K562 (cell line): ENCODE measurements at regions not wholly inside any gene's neighbourhood (a gene's known extent, or its start where the extent isn't known, plus 50 kb on each side); places are given as distances from the start of the nearest gene placed in this dataset.

Experiments used
- ATAC-seq: fragments of 200-7000 bp; cut with Tn5 transposase; 3 replicates; pipeline ENCODE4 v1.9.1; 2020; ENCODE audit warnings: moderate library complexity
- BruUV-seq: library from RNA; stranded (reverse); fragments of 400-500 nt; replicated peaks from 2 replicates; lab custom pipeline; 2021; lab: Mats Ljungman, UMichigan
- CTCF ChIA-PET: fragments of 300-600 bp; formaldehyde crosslinking; extraction: SDS; loops from one replicate; lab custom pipeline; 2021; ENCODE audit warnings: low intra/inter-chr PET ratio; lab: Yijun Ruan, JAX
- POLR2A ChIA-PET: fragments of 300-600, 350-650 bp; sonication (Branson Sonifier 250); formaldehyde crosslinking; extraction: SDS; loops from one replicate; lab custom pipeline; 2021; ENCODE audit warnings: antibody characterized with exemption, inconsistent platforms; lab: Yijun Ruan, JAX
- DNase-seq, 4 experiments: peaks; one replicate each; pipeline versions ENCODE4 v3.0.0 to v3.0.0-alpha.2; 2011 to 2018; ENCODE audit warnings: low spot score in 3 of 4, mixed read lengths in 3 of 4; ENCODE audit errors: extremely low read depth in 1 of 4
- FAIRE-seq: peaks from 2 replicates; lab custom pipeline; 2011; peaks lifted over from hg19 to GRCh38; lab: Jason Lieb, UNC
- H2AFZ ChIP-seq: 2 replicates; pipeline ENCODE4 v1.6.0; 2011; ENCODE audit warnings: low read depth, low read length, control low read depth, inconsistent platforms
- H3K27ac ChIP-seq: fragments of 200-600 bp; 3 replicates; pipeline ENCODE4 v1.8.0; 2011; ENCODE audit warnings: low read depth, mild to moderate bottlenecking, control low read depth, inconsistent platforms, low read length, moderate library complexity, mixed read lengths; ENCODE audit errors: extremely low read depth
- H3K27me3 ChIP-seq, 2 experiments: fragments of 300-600 bp in 1 of 2; 2 replicates in 1 of 2; 3 replicates in 1 of 2; pipeline versions ENCODE4 v1.6.0 to v1.8.0; 2011; ENCODE audit warnings: inconsistent platforms in 2 of 2, low read length in 2 of 2, mild to moderate bottlenecking in 1 of 2, mixed read lengths in 1 of 2, moderate library complexity in 1 of 2; ENCODE audit not compliant: control insufficient read depth in 2 of 2, insufficient read depth in 2 of 2
- H3K36me3 ChIP-seq: fragments of 300-600 bp; 3 replicates; pipeline ENCODE4 v1.8.0; 2011; ENCODE audit warnings: mild to moderate bottlenecking, low read length, inconsistent platforms; ENCODE audit not compliant: control insufficient read depth, insufficient read depth
- H3K4me1 ChIP-seq, 2 experiments: fragments of 200-600 bp in 1 of 2; replicated peaks in 1 of 2; 2 replicates in 1 of 2; 3 replicates in 1 of 2; pipeline versions ENCODE4 v1.5.1 to v1.8.0; 2011; ENCODE audit warnings: inconsistent platforms in 2 of 2, low read length in 2 of 2, mild to moderate bottlenecking in 1 of 2, mixed read lengths in 1 of 2, moderate library complexity in 1 of 2; ENCODE audit not compliant: control insufficient read depth in 2 of 2, insufficient read depth in 2 of 2
- H3K4me2 ChIP-seq: 2 replicates; pipeline ENCODE4 v1.6.1; 2011; ENCODE audit warnings: low read length, control low read depth, inconsistent platforms, mixed read lengths; ENCODE audit not compliant: insufficient read depth
- H3K4me3 ChIP-seq: fragments of 200-600 bp; sonication (generic), shearing (Covaris generic); 2 replicates; pipeline ENCODE4 v1.5.1; 2016; ENCODE audit warnings: control low read depth, inconsistent platforms
- H3K79me2 ChIP-seq: fragments of 200-600 bp; 3 replicates; pipeline ENCODE4 v1.8.0; 2011; ENCODE audit warnings: low read length, inconsistent platforms; ENCODE audit not compliant: control insufficient read depth, insufficient read depth
- H3K9ac ChIP-seq, 2 experiments: 2 replicates each; pipeline versions ENCODE4 v1.6.0 to v1.6.1; 2011; ENCODE audit warnings: low read depth in 2 of 2, low read length in 2 of 2, control low read depth in 1 of 2, inconsistent platforms in 1 of 2, mild to moderate bottlenecking in 1 of 2, mixed read lengths in 1 of 2; ENCODE audit not compliant: insufficient read depth in 1 of 2
- H3K9me1 ChIP-seq: one replicate; pipeline ENCODE4 v1.6.0; 2011; ENCODE audit warnings: inconsistent platforms, mild to moderate bottlenecking, low read length, moderate library complexity; ENCODE audit not compliant: control insufficient read depth, insufficient read depth
- H3K9me3 ChIP-seq: replicated peaks from 2 replicates; pipeline ENCODE4 v1.5.1; 2011; ENCODE audit warnings: low read depth, low read length, inconsistent platforms; ENCODE audit not compliant: control insufficient read depth, insufficient read depth
- H4K20me1 ChIP-seq: replicated peaks from 2 replicates; pipeline ENCODE4 v1.6.1; 2011; ENCODE audit warnings: low read length, inconsistent platforms, mixed read lengths; ENCODE audit not compliant: control insufficient read depth, insufficient read depth
- BRD4 ChIP-seq: fragments of 200-600 bp; sonication (generic); IDR thresholded peaks from 2 replicates; pipeline ENCODE4 v1.6.1; 2017; ENCODE audit warnings: inconsistent platforms
- BRF1 ChIP-seq: IDR thresholded peaks from 3 replicates; pipeline ENCODE4 v1.6.1; 2011; ENCODE audit warnings: borderline replicate concordance, mild to moderate bottlenecking; ENCODE audit not compliant: insufficient read length; ENCODE audit errors: extremely low read depth
- CBFB ChIP-seq: sonication (generic); formaldehyde crosslinking; IDR thresholded peaks from 2 replicates; pipeline ENCODE4 v1.4.0; 2020; ENCODE audit warnings: mild to moderate bottlenecking, missing genetic modification reagents
- EZH2 ChIP-seq: IDR thresholded peaks from 2 replicates; pipeline ENCODE4 v1.6.1; 2012; ENCODE audit warnings: low read depth, mild to moderate bottlenecking, inconsistent platforms, low read length, borderline replicate concordance
- FOXM1 ChIP-seq, 2 experiments: fragments of 450-650 bp in 1 of 2; sonication (generic) in 1 of 2; formaldehyde crosslinking in 1 of 2; IDR thresholded peaks; 2 replicates each; pipeline versions ENCODE4 v1.6.1 to v1.9.0; 2017 to 2022; ENCODE audit warnings: low read depth in 2 of 2, mild to moderate bottlenecking in 2 of 2, missing genetic modification reagents in 1 of 2, moderate library complexity in 1 of 2
- ILK ChIP-seq: fragments of 450-650 bp; IDR thresholded peaks from 2 replicates; pipeline ENCODE4 v1.6.1; 2016; ENCODE audit warnings: missing genetic modification characterization, low read depth, mild to moderate bottlenecking, missing compliant biosample characterization, moderate library complexity, borderline replicate concordance
- MYBL2 ChIP-seq, 2 experiments: fragments of 450-650 bp in 1 of 2; sonication (generic) in 1 of 2; formaldehyde crosslinking in 1 of 2; IDR thresholded peaks; 2 replicates each; pipeline versions ENCODE4 v1.6.1 to v1.8.1; 2017 to 2022; ENCODE audit warnings: borderline replicate concordance in 1 of 2, inconsistent platforms in 1 of 2, low read depth in 1 of 2, mild to moderate bottlenecking in 1 of 2, missing genetic modification reagents in 1 of 2, moderate library complexity in 1 of 2
- PCBP2 ChIP-seq: fragments of 200-400 bp; formaldehyde crosslinking; IDR thresholded peaks from 2 replicates; pipeline ENCODE4 v1.6.1; 2018; ENCODE audit warnings: low read length, low read depth, mild to moderate bottlenecking, moderate library complexity; ENCODE audit not compliant: poor library complexity, severe bottlenecking
- POLR2AphosphoS5 ChIP-seq: IDR thresholded peaks from 2 replicates; pipeline ENCODE4 v1.6.1; 2011; ENCODE audit warnings: mild to moderate bottlenecking, low read depth, low read length, moderate library complexity; ENCODE audit not compliant: control insufficient read depth, insufficient read depth
- PPARD ChIP-seq: fragments of 250-450 bp; sonication (Bioruptor Pico); IDR thresholded peaks from 2 replicates; pipeline ENCODE4 v1.8.0; 2022; ENCODE audit warnings: inconsistent platforms, mild to moderate bottlenecking, moderate library complexity
- RBM22 ChIP-seq: fragments of 200-400 bp; formaldehyde crosslinking; IDR thresholded peaks from 2 replicates; pipeline ENCODE4 v1.6.1; 2018; ENCODE audit warnings: low read length, low read depth; ENCODE audit not compliant: poor library complexity, severe bottlenecking
- RBM25 ChIP-seq: fragments of 200-400 bp; formaldehyde crosslinking; IDR thresholded peaks from 2 replicates; pipeline ENCODE4 v1.6.1; 2018; ENCODE audit warnings: low read length, low read depth, moderate library complexity; ENCODE audit not compliant: severe bottlenecking
- ZNF354B ChIP-seq: fragments of 250-450 bp; sonication (Bioruptor Pico); IDR thresholded peaks from 2 replicates; pipeline ENCODE4 v1.4.0; 2020
- ZNF408 ChIP-seq: fragments of 250-450 bp; sonication (Bioruptor Pico); IDR thresholded peaks from 2 replicates; pipeline ENCODE4 v1.4.0; 2020; ENCODE audit warnings: low read depth, mild to moderate bottlenecking, moderate library complexity
- whole genome bisulfite sequencing: fragments of 100-300 bp; shearing (Covaris generic); methylation state at CpG from one replicate; pipeline ENCODE4 v1.1.6; 2016; ENCODE audit warnings: low coverage, mixed read lengths; ENCODE audit not compliant: insufficient coverage; ENCODE audit errors: missing lambda C conversion rate; 5-methylcytosine and 5-hydroxymethylcytosine counted together
- in situ Hi-C: fragments of 300-500 bp; cut with MboI; formaldehyde crosslinking; loops from 4 replicates; pipeline ENCODE4 v1.15.0; 2018; ENCODE audit warnings: inconsistent platforms, mixed read lengths
- intact Hi-C: fragments of 100-400 bp; cut with micrococcal nuclease; formaldehyde crosslinking; loops from 2 replicates; pipeline ENCODE4 v1.14.2; 2022
- TF ChIP-seq, protein P1 (sequence below): fragments of 450-650 bp; formaldehyde crosslinking; IDR thresholded peaks from 2 replicates; pipeline ENCODE4 v1.4.0; 2020; ENCODE audit warnings: mild to moderate bottlenecking

DNA sequence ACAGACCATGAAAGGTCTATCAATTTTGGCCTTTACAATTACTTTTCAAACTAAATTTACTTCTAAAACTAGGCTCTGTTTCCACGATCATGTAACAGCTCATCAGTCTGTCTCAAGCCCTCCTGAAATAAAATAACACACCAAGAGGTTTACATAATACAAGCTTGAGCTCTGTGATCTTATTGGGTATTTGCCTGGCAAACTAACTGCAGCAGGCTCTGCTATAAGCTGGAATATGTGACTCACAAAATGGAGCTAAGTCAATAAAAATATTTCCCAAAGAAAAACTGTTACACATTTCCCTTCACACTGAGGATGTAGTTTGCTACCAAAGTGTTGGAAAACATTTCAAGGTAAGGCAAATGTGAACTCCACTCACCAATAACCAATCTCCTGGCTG is 94.7 kb upstream of the GPM6B start:
- FAIRE-seq (no peak), ATAC-seq (no peak)
- intact Hi-C loops (no loop called here), in situ Hi-C loops (no loop called here)
- H3K27ac ChIP-seq: no peak overlapping the region
- H3K27me3 ChIP-seq: peaks cover 0 to 2% of the 10 kb centered on the region in 2 experiments; a peak in 3 of 5 replicates
- POLR2A ChIA-PET: no interaction called here
- TF ChIP-seq ZNF408 (CRISPR knock-in tag): no peak
- TF ChIP-seq EZH2: no peak
- TF ChIP-seq POLR2AphosphoS5: no peak
- no peak for TF ChIP-seq MYBL2 (IDR thresholded peaks at IDR 0.05; ENCODE audit: low read depth)
- no peak for TF ChIP-seq MYBL2 (CRISPR knock-in tag; IDR thresholded peaks at IDR 0.05; ENCODE audit: borderline replicate concordance)
- no peak for TF ChIP-seq CBFB (CRISPR knock-in tag)
- no peak for TF ChIP-seq BRF1
- no peak for TF ChIP-seq BRD4
- no peak for TF ChIP-seq ZNF354B (CRISPR knock-in tag)
- TF ChIP-seq PCBP2: no peak
- no peak for TF ChIP-seq PPARD (CRISPR knock-in tag)
- no peak for TF ChIP-seq RBM22
- TF ChIP-seq, protein P1, sequence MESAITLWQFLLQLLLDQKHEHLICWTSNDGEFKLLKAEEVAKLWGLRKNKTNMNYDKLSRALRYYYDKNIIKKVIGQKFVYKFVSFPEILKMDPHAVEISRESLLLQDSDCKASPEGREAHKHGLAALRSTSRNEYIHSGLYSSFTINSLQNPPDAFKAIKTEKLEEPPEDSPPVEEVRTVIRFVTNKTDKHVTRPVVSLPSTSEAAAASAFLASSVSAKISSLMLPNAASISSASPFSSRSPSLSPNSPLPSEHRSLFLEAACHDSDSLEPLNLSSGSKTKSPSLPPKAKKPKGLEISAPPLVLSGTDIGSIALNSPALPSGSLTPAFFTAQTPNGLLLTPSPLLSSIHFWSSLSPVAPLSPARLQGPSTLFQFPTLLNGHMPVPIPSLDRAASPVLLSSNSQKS (CRISPR knock-in tag): no peak
- TF ChIP-seq RBM25: no peak
- no peak for TF ChIP-seq FOXM1 (IDR thresholded peaks at IDR 0.05; ENCODE audit: low read depth)
- no peak for TF ChIP-seq FOXM1 (CRISPR knock-in tag; IDR thresholded peaks at IDR 0.05; ENCODE audit: low read depth)
- TF ChIP-seq ILK (tag): no peak
- TF ChIP-seq, all 486 proteins: peak for 0
- Histone ChIP-seq H3K36me3 (no peaks in the 10 kb centered on the region), H3K9me1 (no peaks in the 10 kb centered on the region), H3K9me3 (no peaks in the 10 kb centered on the region), H3K4me1 (no peaks in the 10 kb centered on the region), H4K20me1 (no peaks in the 10 kb centered on the region), H3K79me2 (no peaks in the 10 kb centered on the region), H2AFZ (no peak overlapping the region), H3K9ac (no peak overlapping the region), H3K4me3 (no peak overlapping the region), H3K4me2 (no peak overlapping the region)
- CTCF ChIA-PET: no interaction called here
- whole genome bisulfite sequencing: 0% methylated on average over 1 of the region's 1 CpG
- no peak for DNase-seq
- BruUV-seq: no TSS peak
